Vagina (tissue), 2 donors: ENCODE measurements at regions not wholly inside any gene's neighbourhood (a gene's known extent, or its start where the extent isn't known, plus 50 kb on each side); places are given as distances from the start of the nearest gene placed in this dataset.
"Not testable (repeated sequence)": the region's sequence is repeated elsewhere in the genome, so short reads cannot be mapped to it uniquely, and the experiment has no call there.

Experiments used
- CTCF ChIP-seq, 3 experiments: fragments of 450-650 bp in 2 of 3; fragments of 200-600 bp in 1 of 3; sonication (generic) in 1 of 3; IDR thresholded peaks; one replicate each; pipeline ENCODE4 v1.5.1; 2017 to 2019; ENCODE audit warnings: antibody characterized with exemption in 3 of 3, mild to moderate bottlenecking in 2 of 3, moderate library complexity in 2 of 3
- POLR2A ChIP-seq, 2 donors: fragments of 450-650 bp; IDR thresholded peaks; one replicate each; pipeline ENCODE4 v1.6.1; 2017; ENCODE audit warnings: antibody characterized with exemption in 2 of 2, mild to moderate bottlenecking in 2 of 2, moderate library complexity in 2 of 2

- not testable (repeated sequence) for TF ChIP-seq CTCF, POLR2A (IDR thresholded peaks at IDR 0.05)
Observed at GRCh38 chr2:111275854-111276171, 155.1 kb downstream of the BCL2L11 start.
